Endothelial cell of umbilical vein (primary cell): ENCODE measurements at regions not wholly inside any gene's neighbourhood (a gene's known extent, or its start where the extent isn't known, plus 50 kb on each side); places are given as distances from the start of the nearest gene placed in this dataset.

ENCODE experiments used
- BruUV-seq: library from RNA; stranded (reverse); fragments of 400-500 nt; replicated peaks from 2 replicates; lab custom pipeline; 2021; lab: Mats Ljungman, UMichigan
- CTCF ChIA-PET: fragments of 300-600, 350-600 bp; sonication (Branson Sonifier 250); formaldehyde crosslinking; loops from one replicate; lab custom pipeline; 2021; ENCODE audit warnings: antibody characterized with exemption, inconsistent platforms; lab: Charles Lee
- POLR2A ChIA-PET: fragments of 300-600, 350-600 bp; sonication (Branson Sonifier 250); formaldehyde crosslinking; loops from one replicate; lab custom pipeline; 2021; ENCODE audit warnings: antibody characterized with exemption, inconsistent platforms; lab: Charles Lee
- DNase-seq: peaks from one replicate; pipeline ENCODE4 v3.0.0-alpha.2; 2011; ENCODE audit warnings: low read depth, low spot score
- FAIRE-seq: peaks from 2 replicates; lab custom pipeline; 2011; peaks lifted over from hg19 to GRCh38; lab: Jason Lieb, UNC
- H2AFZ ChIP-seq: 2 replicates; pipeline ENCODE4 v1.6.0; 2012; ENCODE audit warnings: low read depth, low read length, control low read depth, inconsistent platforms
- H3K27ac ChIP-seq: 2 replicates; pipeline ENCODE4 v1.5.1; 2011; ENCODE audit warnings: low read depth, mild to moderate bottlenecking, control low read depth, low read length, moderate library complexity; ENCODE audit not compliant: insufficient read depth
- H3K27me3 ChIP-seq, 2 experiments: 2 replicates each; pipeline versions ENCODE4 v1.6.0 to v1.6.1; 2011; ENCODE audit warnings: low read length in 2 of 2, mixed read lengths in 1 of 2; ENCODE audit not compliant: control insufficient read depth in 2 of 2, insufficient read depth in 2 of 2
- H3K36me3 ChIP-seq, 2 experiments: 2 replicates in 1 of 2; 3 replicates in 1 of 2; pipeline ENCODE4 v1.5.1; 2011; ENCODE audit warnings: low read length in 2 of 2, mild to moderate bottlenecking in 1 of 2, moderate library complexity in 1 of 2; ENCODE audit not compliant: control insufficient read depth in 2 of 2, insufficient read depth in 2 of 2; ENCODE audit errors: extremely low read depth in 1 of 2
- H3K4me1 ChIP-seq: 3 replicates; pipeline ENCODE4 v1.5.1; 2011; ENCODE audit warnings: mild to moderate bottlenecking, low read length; ENCODE audit not compliant: control insufficient read depth, insufficient read depth; ENCODE audit errors: extremely low read depth
- H3K4me2 ChIP-seq: 2 replicates; pipeline ENCODE4 v1.6.1; 2011; ENCODE audit warnings: low read length, control low read depth, mixed read lengths; ENCODE audit not compliant: insufficient read depth
- H3K4me3 ChIP-seq, 3 experiments: fragments of 200-600 bp in 1 of 3; sonication (generic), shearing (Covaris generic) in 1 of 3; replicated peaks in 1 of 3; 2 replicates each; pipeline ENCODE4 v1.5.1; 2011 to 2016; ENCODE audit warnings: control low read depth in 3 of 3, low read length in 3 of 3, mild to moderate bottlenecking in 2 of 3, inconsistent platforms in 1 of 3, low read depth in 1 of 3, moderate library complexity in 1 of 3; ENCODE audit not compliant: insufficient read depth in 1 of 3
- H3K79me2 ChIP-seq: 2 replicates; pipeline ENCODE4 v1.6.0; 2012; ENCODE audit warnings: low read length, inconsistent platforms; ENCODE audit not compliant: control insufficient read depth, insufficient read depth
- H3K9ac ChIP-seq: replicated peaks from 2 replicates; pipeline ENCODE3; 2011; ENCODE audit warnings: low read length, control low read depth; ENCODE audit not compliant: insufficient read depth; ENCODE audit errors: extremely low read depth
- H3K9me1 ChIP-seq: replicated peaks from 3 replicates; pipeline ENCODE4 v1.6.0; 2011; ENCODE audit warnings: mild to moderate bottlenecking, low read length; ENCODE audit not compliant: control insufficient read depth, insufficient read depth; ENCODE audit errors: extremely low read depth
- H3K9me3 ChIP-seq: replicated peaks from 2 replicates; pipeline ENCODE4 v1.5.1; 2012; ENCODE audit warnings: low read length, inconsistent platforms; ENCODE audit not compliant: control insufficient read depth, insufficient read depth
- H4K20me1 ChIP-seq: replicated peaks from 2 replicates; pipeline ENCODE3; 2011; ENCODE audit warnings: mild to moderate bottlenecking, low read length; ENCODE audit not compliant: control insufficient read depth, insufficient read depth; ENCODE audit errors: extremely low read depth
- EZH2 ChIP-seq: IDR thresholded peaks from 2 replicates; pipeline ENCODE4 v1.6.1; 2012; ENCODE audit warnings: borderline replicate concordance, low read depth, mild to moderate bottlenecking, moderate library complexity, low read length, inconsistent platforms; ENCODE audit not compliant: severe bottlenecking
- FOS ChIP-seq: IDR thresholded peaks from 2 replicates; pipeline ENCODE4 v1.6.1; 2011; ENCODE audit warnings: mild to moderate bottlenecking, low read length, moderate library complexity, borderline replicate concordance; ENCODE audit not compliant: insufficient read depth
- GATA2 ChIP-seq: IDR thresholded peaks from 2 replicates; pipeline ENCODE4 v1.7.0; 2011; ENCODE audit warnings: low read depth, mild to moderate bottlenecking, moderate library complexity, mixed read lengths, low read length; ENCODE audit not compliant: insufficient read length, insufficient read depth
- JUN ChIP-seq: IDR thresholded peaks from 2 replicates; pipeline ENCODE4 v1.6.1; 2011; ENCODE audit warnings: borderline replicate concordance, low read depth; ENCODE audit not compliant: insufficient read length, insufficient read depth
- MYC ChIP-seq: IDR thresholded peaks from one replicate; pipeline ENCODE4 v1.6.1; 2011; ENCODE audit warnings: mild to moderate bottlenecking, low read depth, low read length
- POLR2A ChIP-seq: IDR thresholded peaks from 2 replicates; pipeline ENCODE4 v1.6.1; 2012; ENCODE audit warnings: low read depth, mild to moderate bottlenecking, control low read depth, low read length
- POLR2AphosphoS5 ChIP-seq: IDR thresholded peaks from 2 replicates; pipeline ENCODE4 v1.6.1; 2012; ENCODE audit warnings: low read depth, mild to moderate bottlenecking, control low read depth, low read length, moderate library complexity; ENCODE audit not compliant: insufficient read depth
- dilution Hi-C: fragments of 300-500 bp; cut with MboI; formaldehyde crosslinking; loops from one replicate; pipeline ENCODE4 v1.15.0; 2019; ENCODE audit warnings: low sequenced_read_pairs; ENCODE audit not compliant: extremely low pct_ligation_motif_present
- intact Hi-C: fragments of 100-400 bp; cut with micrococcal nuclease; formaldehyde crosslinking; loops from one replicate; pipeline ENCODE4 v1.10.0; 2022
- TF ChIP-seq, protein P1 (sequence below): IDR thresholded peaks from 2 replicates; pipeline ENCODE4 v1.6.1; 2011; ENCODE audit not compliant: insufficient read depth, insufficient read length
- TF ChIP-seq, protein P2 (sequence below), 2 donors: IDR thresholded peaks; 1 replicate in 1 of 2; 2 replicates in 1 of 2; pipeline ENCODE4 v1.5.1; 2011; ENCODE audit warnings: low read length in 2 of 2, mild to moderate bottlenecking in 2 of 2, moderate library complexity in 2 of 2, control low read depth in 1 of 2, inconsistent platforms in 1 of 2, low read depth in 1 of 2; ENCODE audit not compliant: insufficient read depth in 1 of 2; ENCODE audit errors: extremely low read depth in 1 of 2

DNA sequence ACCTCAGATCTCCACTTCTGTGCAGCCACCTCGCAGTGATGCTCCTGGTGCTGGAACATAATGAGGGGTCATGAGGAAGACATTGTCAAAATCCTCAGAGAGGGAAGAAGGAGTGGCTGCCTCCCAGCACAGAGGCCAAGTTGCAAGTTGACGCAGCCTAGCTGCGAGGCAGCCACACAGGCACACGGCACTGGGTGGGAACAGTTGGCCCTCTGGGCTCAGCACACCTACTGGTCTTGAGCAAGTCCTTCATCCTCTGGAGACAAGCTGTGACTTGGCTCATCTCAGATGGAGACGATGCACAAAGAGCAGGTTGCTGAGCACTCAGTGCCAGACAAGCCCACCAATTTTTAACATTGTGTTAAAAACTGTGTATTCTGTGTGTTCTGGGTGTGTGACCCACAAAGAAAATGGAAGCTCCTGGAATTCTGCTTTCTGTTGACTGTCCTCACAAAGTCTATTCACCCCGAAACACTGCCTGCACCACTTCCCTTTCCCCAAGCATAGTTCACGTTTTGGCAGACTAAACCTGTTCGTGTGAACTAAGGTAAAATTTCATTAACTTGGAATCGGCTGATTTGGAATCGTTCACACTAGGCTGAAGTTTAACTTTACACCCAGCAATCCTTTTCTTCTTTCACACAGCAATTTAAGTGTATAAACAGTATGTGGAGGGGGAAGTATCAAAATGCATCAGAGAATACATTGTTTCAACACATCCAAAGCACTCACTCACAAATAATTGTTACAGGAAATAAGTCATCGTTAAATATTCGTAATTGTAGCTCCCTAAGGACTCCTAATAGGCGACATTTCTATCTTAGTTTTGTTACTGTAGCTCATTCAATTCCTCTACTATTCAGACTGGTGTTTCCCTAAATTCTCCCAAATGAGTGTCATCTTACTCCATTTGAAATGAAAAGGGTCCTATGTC lies 266.6 kb upstream of the ID2 start:
- intact Hi-C loops (no loop called here), dilution Hi-C loops (no loop called here)
- TF ChIP-seq, protein P1, sequence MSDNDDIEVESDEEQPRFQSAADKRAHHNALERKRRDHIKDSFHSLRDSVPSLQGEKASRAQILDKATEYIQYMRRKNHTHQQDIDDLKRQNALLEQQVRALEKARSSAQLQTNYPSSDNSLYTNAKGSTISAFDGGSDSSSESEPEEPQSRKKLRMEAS: no peak
- TF ChIP-seq FOS (no peak), EZH2 (no peak), GATA2 (no peak), POLR2AphosphoS5 (no peak), JUN (no peak), POLR2A (no peak), MYC (no peak)
- TF ChIP-seq, protein P2, sequence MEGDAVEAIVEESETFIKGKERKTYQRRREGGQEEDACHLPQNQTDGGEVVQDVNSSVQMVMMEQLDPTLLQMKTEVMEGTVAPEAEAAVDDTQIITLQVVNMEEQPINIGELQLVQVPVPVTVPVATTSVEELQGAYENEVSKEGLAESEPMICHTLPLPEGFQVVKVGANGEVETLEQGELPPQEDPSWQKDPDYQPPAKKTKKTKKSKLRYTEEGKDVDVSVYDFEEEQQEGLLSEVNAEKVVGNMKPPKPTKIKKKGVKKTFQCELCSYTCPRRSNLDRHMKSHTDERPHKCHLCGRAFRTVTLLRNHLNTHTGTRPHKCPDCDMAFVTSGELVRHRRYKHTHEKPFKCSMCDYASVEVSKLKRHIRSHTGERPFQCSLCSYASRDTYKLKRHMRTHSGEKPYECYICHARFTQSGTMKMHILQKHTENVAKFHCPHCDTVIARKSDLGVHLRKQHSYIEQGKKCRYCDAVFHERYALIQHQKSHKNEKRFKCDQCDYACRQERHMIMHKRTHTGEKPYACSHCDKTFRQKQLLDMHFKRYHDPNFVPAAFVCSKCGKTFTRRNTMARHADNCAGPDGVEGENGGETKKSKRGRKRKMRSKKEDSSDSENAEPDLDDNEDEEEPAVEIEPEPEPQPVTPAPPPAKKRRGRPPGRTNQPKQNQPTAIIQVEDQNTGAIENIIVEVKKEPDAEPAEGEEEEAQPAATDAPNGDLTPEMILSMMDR (IDR thresholded peaks at IDR 0.05; ENCODE audit: extremely low read depth in 1 of 2, insufficient read depth in 1 of 2, low read depth in 1 of 2, low read length in 2 of 2): no peak
- Histone ChIP-seq H2AFZ (no peak overlapping the region), H3K4me3 (no peak overlapping the region), H3K27me3 (no peaks in the 10 kb centered on the region), H3K4me1 (no peaks in the 10 kb centered on the region), H4K20me1 (no peaks in the 10 kb centered on the region), H3K9me3 (peaks cover 3% of the 10 kb centered on the region), H3K36me3 (no peaks in the 10 kb centered on the region), H3K27ac (no peak overlapping the region), H3K9me1 (no peaks in the 10 kb centered on the region), H3K4me2 (no peak overlapping the region), H3K79me2 (no peaks in the 10 kb centered on the region), H3K9ac (no peak overlapping the region)
- ChIA-PET POLR2A (no interaction called here), CTCF (no interaction called here)
- DNase-seq (no peak), FAIRE-seq (no peak)
- BruUV-seq: no TSS peak
